GOT3 (cell line): ENCODE measurements at regions not wholly inside any gene's neighbourhood (a gene's known extent, or its start where the extent isn't known, plus 50 kb on each side); places are given as distances from the start of the nearest gene placed in this dataset.

Experiments
- DNase-seq: peaks from one replicate; lab custom pipeline; 2025; ENCODE audit warnings: mixed read lengths; lab: John Stamatoyannopoulos, UW

DNA sequence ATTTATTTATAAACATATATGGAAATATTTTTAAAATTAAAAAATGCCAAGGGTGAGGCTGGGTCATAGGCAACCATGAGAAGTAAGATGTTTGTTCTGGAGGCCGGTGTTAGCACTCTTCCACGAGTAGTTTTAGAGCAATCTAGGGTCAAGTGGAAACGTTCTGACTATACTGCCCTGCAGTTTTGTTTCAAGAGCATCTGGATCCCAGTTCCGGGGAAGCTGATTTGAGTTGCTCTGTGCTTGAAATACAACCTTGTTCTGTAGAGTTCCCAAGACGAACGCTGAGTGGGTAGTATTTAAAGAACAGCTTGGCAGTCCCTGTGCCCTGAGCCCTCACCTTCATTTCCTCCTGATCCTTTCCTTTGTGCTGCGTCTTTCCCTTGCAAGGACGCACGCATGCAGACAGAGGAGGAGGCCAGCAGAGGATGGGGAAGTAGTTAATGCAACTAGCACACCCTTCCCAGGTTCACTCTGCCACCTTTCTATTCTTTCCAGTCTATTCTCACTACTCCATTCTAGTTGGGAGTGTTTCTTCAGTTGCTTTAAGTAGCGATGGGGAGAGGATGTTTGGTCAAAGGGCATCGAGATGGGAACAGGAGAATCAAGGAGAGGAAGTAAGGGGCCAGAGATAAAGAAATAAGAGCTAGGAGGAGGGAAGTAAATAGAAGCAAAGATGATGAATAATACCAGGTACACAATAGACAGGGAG, 68.3 kb upstream of the ZSWIM6 start:
- no peak for DNase-seq

DNA sequence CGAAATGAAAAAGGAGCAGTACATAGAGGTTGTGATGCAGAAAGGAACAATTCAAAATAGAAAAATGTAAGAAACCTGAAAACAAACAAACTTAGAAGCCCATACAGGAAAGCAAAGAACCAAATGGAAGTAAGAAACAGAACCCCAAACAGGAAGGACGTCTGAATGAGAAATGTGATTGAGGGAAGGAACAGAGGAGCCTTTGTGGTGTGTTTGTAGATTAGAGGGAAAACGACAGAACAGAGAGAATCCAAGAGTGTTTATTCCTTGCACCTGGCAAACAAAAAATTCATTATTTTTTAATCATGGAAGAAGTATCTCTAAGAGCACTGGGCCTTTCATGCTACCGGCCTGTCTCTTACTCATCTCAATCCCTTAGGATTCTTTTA, 67.8 kb upstream of the ZSWIM6 start:
- no peak for DNase-seq

DNA sequence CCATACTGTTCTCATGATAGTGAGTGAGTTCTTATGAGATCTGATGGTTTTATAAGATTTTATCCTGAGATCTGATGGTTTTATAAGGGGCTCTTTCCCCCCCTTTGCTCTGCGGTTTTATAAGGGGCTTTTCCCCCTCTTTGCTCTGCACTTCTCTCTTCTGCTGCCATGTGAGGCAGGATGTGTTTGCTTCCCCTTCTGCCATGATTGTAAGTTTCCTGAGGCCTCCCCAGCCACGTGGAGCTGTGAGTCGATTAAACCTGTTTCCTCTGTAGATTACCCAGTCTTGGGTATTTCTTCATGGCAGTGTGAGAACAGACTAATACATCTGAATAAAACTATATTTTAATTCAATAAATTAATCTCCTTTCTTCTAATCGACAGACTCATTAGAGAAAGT, 64.9 kb upstream of the ZSWIM6 start:
- DNase-seq: no peak

DNA sequence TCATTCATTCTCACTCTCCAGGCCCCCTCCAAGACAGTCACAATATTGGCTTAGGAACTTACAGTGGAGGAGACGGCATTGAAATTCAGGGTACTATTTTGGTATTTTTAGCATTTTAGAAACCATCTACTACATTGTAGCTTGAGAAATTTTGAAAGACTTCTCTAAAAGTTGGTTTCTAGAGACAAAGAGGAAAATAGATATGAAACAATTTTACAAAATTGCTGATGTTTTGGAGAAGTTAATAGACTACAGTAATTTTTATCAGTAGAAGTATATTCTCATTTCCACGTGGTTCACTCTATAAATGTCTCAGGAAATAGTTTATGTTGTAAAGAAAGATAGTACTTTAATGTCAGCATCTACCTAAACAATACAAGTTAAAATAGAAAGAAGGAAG, 63.2 kb upstream of the ZSWIM6 start:
- DNase-seq: no peak

DNA sequence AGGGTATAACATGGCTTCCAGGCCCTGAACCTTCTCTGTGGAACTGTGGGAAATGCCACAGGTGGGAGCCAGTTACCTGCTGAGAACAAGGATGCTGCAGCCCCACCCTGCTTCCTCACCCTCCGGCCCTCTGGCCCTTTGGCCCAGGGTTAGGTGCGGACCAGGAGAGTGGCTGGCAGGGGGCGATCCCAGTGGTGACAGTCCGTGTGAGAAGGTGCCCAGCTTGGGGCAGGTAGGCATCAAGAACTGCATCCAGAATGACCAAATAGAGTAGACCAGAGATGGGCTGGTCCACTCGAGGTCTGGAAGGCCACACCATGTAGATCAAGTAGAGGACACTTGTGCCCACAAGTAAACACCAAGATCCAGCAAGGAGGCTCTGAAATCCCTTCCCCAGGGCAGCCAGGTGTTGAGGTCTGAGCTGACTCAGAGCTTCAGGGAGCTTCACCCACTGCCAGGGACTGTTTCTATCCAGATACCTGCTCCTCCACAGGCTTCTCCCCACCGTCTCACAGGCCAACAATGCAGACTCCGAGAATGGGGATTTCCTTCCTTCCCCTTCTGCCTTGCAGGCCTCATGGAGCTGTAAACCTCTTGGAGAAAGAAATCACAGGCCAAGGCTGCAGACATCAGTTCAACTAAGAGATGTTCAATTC, 61.4 kb upstream of the ZSWIM6 start:
- DNase-seq: no peak

DNA sequence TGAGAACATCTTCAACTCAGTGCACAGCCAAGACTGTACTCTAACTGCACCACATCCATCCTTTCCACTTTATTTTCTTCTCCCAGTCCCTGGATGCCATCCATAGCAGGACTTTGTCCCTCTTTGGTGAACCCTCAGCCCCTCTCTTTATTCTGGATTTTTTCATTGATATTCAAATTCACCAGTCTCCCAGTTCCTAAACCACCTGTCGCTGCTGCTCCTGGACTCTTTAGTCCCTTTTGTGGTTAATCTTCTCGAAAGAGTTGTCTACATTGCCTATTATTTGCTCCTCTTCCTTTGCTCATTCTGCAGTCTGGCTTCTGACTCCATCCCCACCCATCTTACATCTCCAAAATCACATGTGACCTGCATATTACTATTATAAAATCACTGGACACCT, 59.4 kb upstream of the ZSWIM6 start:
- no peak for DNase-seq

DNA sequence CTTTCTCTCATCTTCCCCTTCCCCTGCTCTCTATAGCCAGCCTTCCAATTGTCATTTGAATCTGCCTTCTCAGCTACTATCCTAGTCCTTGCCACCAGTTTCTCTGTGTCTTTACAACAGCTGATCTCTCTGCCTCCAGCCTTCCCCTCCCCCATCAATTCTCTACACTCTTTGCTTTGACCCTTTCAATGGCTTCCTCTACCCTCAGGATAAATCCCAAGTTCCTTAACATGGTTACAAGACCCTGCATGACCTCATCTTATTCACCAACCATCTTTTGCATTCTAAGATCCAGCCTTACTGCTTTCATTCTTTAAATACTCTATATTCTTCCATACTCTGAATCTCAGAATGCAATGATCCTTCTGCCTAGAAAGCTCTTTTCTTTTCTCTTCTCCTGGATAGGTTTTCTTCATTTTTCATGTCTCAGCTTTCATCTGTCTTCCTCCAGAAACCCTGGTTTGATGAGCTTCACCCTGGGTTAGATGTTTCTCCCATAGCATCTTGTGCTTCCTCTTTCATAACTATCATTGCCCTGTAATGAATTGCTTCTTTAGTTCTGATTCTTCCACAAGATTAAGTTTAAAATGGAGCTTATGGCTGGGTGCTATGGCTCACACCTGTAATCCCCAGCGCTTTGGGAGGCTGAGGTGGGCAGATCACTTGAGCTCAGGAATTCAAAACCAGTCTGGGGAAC, 58.6 kb upstream of the ZSWIM6 start:
- DNase-seq: no peak

DNA sequence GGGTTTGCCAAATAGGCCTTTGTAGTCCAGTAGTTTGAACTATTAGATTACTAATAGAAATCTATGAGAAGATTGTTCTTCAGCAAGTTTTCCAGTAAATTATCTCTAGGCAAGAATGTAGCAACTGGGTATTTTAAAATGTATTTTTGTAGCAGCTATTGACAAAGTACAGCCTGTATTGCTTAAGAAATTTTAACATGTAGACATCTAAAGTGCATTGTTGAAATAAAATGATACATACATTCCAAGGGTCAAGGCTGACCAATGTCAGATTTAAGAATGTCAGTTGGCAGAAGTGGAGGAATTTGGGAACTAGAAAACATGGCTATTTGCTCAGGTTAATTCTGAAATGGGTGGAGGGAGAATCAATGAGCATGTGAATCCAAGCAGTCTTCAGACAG, 57.5 kb upstream of the ZSWIM6 start:
- DNase-seq: no peak

DNA sequence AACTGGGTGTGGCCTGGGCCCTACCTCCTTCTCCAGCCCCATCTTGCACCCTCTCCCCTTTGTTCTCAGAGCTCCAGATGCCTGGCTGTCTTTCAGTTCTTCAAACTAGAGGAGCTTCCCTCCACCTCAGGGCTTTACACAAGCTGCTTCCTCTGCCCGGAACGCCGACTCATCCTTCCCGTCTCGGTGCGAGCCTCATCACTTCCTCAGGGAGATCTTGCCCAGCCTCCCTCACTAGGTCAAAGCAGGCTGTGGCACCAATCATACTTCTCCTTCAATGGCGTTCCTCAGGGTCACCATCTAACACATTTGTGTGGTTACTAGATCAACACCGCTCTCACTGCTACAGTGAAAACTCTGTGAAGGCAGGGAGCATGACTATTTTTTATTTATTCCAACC, 56.2 kb upstream of the ZSWIM6 start:
- peak; percentile 14 for DNase-seq

DNA sequence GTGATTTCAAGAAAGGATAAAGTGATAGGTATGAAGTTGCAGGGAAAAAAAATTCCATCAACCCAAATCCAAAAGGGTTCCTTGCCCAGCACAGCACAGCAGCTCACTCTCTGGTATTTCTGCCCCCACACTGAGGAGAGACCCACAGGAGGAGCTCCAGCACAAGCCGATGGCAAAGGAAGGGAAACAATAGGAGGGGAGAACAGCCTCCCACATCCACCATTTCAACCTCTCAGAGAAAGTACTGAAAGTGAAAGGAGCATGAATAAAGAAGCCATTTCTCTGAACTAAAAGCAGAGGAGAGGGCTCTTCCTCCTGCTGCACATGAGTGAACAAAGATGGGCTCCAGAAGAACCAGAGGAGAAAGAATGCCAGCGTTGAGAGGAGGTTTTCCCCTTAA, 54.9 kb upstream of the ZSWIM6 start:
- DNase-seq: no peak

DNA sequence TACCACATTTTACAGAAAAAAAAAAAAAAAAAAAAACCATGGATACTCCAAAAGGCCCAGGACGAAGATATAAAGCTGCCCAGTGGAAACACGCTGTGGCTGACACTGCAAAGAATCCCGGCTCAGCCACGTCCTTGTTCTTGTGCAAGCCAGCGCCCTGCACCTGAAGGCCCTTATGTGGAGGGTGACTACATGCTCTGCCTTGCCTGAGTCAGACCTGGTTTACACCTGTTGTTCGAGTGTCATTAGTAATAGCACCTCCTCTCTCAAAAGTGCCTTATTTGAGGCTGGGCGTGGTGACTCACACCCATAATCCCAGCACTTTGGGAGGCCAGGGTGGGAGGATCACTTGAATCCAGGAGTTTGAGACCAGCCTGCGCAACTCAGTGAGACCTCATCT, 54.3 kb upstream of the ZSWIM6 start:
- DNase-seq: no peak

DNA sequence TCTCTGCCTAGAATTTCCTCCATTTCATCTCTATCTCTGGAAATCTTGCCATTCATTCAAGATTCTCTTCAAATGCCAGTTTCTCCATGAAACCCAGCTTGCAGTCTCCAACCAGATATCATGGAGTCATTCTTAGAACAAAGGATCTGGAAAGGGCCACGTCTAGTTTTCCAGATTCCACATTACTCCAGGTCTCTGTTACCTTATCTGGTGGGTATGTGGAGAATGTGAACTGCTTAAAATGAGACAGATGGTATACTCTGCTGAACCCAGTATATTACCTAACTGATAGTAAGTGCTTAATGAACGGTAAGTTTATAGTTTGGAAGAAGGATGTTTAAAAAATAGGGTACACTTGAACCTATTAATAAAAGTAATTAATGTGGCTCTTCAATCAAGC, 52.3 kb upstream of the ZSWIM6 start:
- DNase-seq: no peak

DNA sequence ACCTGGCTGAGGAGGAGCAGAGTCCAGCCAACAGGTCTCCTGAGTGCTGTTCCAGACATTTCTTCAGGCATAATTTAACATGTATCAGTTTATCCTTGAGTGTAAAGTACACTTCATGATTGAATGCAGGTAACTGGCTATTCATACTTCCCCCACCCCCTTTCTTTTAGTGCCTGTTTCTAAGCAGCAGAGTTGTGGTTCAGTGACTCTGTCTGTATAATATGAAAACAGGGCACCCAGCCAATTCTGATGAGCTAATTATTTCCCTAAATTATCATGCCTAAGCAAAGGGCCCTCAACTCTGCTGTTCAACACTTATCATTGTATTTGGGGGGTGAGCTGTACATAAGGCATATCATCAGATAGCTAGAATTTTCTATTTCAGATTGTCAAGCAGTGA, 51.9 kb upstream of the ZSWIM6 start:
- no peak for DNase-seq

DNA sequence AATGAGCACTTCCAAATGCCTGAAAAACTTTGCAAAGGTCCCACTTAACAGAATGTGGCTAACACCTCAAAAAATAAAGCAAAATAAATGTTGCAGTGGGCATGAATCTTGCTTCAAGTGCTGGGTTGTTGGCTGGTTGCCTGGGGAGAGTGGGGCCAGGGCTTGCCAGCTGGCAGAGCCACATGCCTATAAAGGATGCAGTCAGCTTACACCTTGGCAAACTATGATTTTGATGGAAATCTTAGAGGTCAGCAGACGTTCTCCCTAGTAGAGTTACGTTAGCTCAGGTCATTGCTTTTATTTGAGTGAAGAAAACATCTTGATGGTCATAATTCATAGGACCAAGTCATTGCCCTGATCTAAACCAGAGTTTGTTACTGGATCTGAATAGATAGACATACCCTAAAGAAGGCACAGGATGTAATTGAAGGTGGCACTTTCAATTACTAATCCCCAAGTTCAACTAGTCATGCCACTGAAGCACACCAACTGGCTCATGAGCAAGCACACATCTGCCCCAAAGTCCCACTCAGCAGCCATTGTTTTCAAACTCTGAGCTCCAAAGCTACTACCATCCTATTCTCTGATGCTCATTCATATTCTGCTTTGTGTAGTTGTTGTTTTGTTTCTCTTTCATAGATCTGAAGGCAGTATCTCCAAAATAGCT, 51.2 kb upstream of the ZSWIM6 start:
- no peak for DNase-seq

DNA sequence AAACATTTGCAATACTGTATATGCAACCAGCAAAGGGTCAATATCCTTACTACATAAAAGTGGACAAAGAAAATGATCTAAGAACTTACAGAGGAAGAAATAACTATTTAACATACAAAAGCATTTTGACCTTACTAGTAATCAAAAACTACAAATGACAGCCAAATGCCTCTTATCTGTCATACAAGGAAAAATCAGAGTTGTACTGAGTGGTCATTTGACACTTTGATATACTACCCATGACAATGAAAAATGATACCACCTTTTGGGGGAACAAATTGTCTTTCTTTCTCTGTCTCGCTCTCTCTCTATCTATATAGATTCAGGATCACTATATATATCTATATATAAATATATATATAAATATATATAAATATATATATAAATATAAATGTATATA, 50.4 kb upstream of the ZSWIM6 start:
- DNase-seq: no peak
